ENCODE measurements at regions not wholly inside any gene's neighbourhood (a gene's known extent, or its start where the extent isn't known, plus 50 kb on each side); places are given as distances from the start of the nearest gene placed in this dataset.

- H3K4me3 ChIP-seq: no peak overlapping the region
- H3K4me1 ChIP-seq: peaks cover 0 to 15% (median 3%) of the 10 kb centered on the region in 4 donors
- H3K36me3 ChIP-seq: no peaks in the 10 kb centered on the region
- H3K27me3 ChIP-seq: no peaks in the 10 kb centered on the region
- H3K9me3 ChIP-seq: no peaks in the 10 kb centered on the region
- intact Hi-C loops (cut with DNase I): no loop called here
- no peak for DNase-seq (ENCODE audit: extremely low spot score)
- no peak overlapping the region for H3K27ac ChIP-seq (replicated peaks in 1 of 4)
- 55% methylated on average over 9 of the region's 9 CpGs for WGBS
- no peak for TF ChIP-seq POLR2AphosphoS5 (IDR thresholded peaks at IDR 0.05)
- TF ChIP-seq POLR2A (IDR thresholded peaks at IDR 0.05; ENCODE audit: low read depth): no peak
- TF ChIP-seq EP300 (IDR thresholded peaks at IDR 0.05): no peak
- no peak for TF ChIP-seq CTCF (IDR thresholded peaks at IDR 0.05)
Observed at GRCh38 chr3:73745526-73746191, 120.9 kb upstream of the PDZRN3 start.

GRCh38 chr3:73743551-73743950 lies 118.8 kb upstream of the PDZRN3 start:
- no peak for TF ChIP-seq CTCF (IDR thresholded peaks at IDR 0.05)
- peaks cover 0 to 15% (median 3%) of the 10 kb centered on the region in 4 donors for H3K4me1 ChIP-seq
- no peaks in the 10 kb centered on the region for H3K36me3 ChIP-seq
- no peak overlapping the region for H3K4me3 ChIP-seq
- intact Hi-C loops (cut with DNase I): no loop called here
- no peaks in the 10 kb centered on the region for H3K9me3 ChIP-seq
- WGBS: 56% methylated on average over 4 of the region's 4 CpGs
- no peak for DNase-seq (ENCODE audit: extremely low spot score)
- no peaks in the 10 kb centered on the region for H3K27me3 ChIP-seq
- peak overlapping the region; percentile 11 to 46 (median 36) for H3K27ac ChIP-seq (replicated peaks in 1 of 4)

- intact Hi-C loops (cut with DNase I): no loop called here
- WGBS: 54% methylated on average over 5 of the region's 5 CpGs
- no peak for DNase-seq (ENCODE audit: extremely low spot score)
- H3K4me3 ChIP-seq: no peak overlapping the region
- H3K36me3 ChIP-seq: no peaks in the 10 kb centered on the region
- peaks cover 0 to 15% (median 3%) of the 10 kb centered on the region in 4 donors for H3K4me1 ChIP-seq
- no peak for TF ChIP-seq EP300 (IDR thresholded peaks at IDR 0.05)
- no peak for TF ChIP-seq POLR2AphosphoS5 (IDR thresholded peaks at IDR 0.05)
- no peak for TF ChIP-seq CTCF (IDR thresholded peaks at IDR 0.05)
- no peak for TF ChIP-seq POLR2A (IDR thresholded peaks at IDR 0.05; ENCODE audit: low read depth)
- no peaks in the 10 kb centered on the region for H3K9me3 ChIP-seq
- H3K27me3 ChIP-seq: no peaks in the 10 kb centered on the region
- no peak overlapping the region for H3K27ac ChIP-seq (replicated peaks in 1 of 4)
Observed at GRCh38 chr3:73739791-73740453, 115.2 kb upstream of the PDZRN3 start.

- no peak for DNase-seq (ENCODE audit: extremely low spot score)
- WGBS: 84% methylated on average over 1 of the region's 1 CpG
- intact Hi-C loops (cut with DNase I): no loop called here
- TF ChIP-seq POLR2AphosphoS5 (IDR thresholded peaks at IDR 0.05) (no peak), POLR2A (IDR thresholded peaks at IDR 0.05; ENCODE audit: low read depth) (no peak), EP300 (IDR thresholded peaks at IDR 0.05) (no peak), CTCF (IDR thresholded peaks at IDR 0.05) (no peak)
- H3K36me3 ChIP-seq: no peaks in the 10 kb centered on the region
- no peaks in the 10 kb centered on the region for H3K9me3 ChIP-seq
- H3K4me1 ChIP-seq: peaks cover 0 to 9% (median under 1%) of the 10 kb centered on the region in 4 donors
- H3K27ac ChIP-seq (replicated peaks in 1 of 4): no peak overlapping the region
- no peaks in the 10 kb centered on the region for H3K27me3 ChIP-seq
- H3K4me3 ChIP-seq: no peak overlapping the region
Observed at GRCh38 chr3:73738711-73739110, 114.0 kb upstream of the PDZRN3 start.
